ENCODE measurements at regions not wholly inside any gene's neighbourhood (a gene's known extent, or its start where the extent isn't known, plus 50 kb on each side); places are given as distances from the start of the nearest gene placed in this dataset.
A peak's percentile ranks its signal among the peaks of the same experiment; 100 is the strongest.

DNA sequence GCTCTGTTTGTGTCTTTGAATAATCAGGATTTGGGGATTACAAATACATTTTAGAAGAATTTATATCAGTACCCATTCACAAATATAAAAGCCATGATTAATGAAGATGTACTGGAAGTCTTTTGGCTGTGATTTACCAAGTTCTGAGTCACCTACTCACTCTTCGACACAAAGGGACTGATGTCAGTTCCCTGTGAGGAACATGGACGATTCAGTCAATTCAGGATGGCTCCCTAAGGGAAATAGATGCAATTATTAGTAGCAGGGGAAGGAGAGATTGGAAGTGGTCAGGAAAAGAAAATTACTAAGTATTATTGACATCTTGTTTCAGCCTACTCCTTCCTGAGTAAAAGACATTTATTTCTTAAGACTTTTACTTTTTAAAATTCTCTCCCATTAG, 550.7 kb upstream of the SLIT2 start:
- DNase-seq (ENCODE audit: low read depth) = peak; percentile 68
- H3K4me3 ChIP-seq (ENCODE audit: low read length) = no peak overlapping the region
- TF ChIP-seq, protein P1, sequence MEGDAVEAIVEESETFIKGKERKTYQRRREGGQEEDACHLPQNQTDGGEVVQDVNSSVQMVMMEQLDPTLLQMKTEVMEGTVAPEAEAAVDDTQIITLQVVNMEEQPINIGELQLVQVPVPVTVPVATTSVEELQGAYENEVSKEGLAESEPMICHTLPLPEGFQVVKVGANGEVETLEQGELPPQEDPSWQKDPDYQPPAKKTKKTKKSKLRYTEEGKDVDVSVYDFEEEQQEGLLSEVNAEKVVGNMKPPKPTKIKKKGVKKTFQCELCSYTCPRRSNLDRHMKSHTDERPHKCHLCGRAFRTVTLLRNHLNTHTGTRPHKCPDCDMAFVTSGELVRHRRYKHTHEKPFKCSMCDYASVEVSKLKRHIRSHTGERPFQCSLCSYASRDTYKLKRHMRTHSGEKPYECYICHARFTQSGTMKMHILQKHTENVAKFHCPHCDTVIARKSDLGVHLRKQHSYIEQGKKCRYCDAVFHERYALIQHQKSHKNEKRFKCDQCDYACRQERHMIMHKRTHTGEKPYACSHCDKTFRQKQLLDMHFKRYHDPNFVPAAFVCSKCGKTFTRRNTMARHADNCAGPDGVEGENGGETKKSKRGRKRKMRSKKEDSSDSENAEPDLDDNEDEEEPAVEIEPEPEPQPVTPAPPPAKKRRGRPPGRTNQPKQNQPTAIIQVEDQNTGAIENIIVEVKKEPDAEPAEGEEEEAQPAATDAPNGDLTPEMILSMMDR (IDR thresholded peaks at IDR 0.05; ENCODE audit: insufficient read depth, low read depth, low read length, missing control alignments) = no peak

DNA sequence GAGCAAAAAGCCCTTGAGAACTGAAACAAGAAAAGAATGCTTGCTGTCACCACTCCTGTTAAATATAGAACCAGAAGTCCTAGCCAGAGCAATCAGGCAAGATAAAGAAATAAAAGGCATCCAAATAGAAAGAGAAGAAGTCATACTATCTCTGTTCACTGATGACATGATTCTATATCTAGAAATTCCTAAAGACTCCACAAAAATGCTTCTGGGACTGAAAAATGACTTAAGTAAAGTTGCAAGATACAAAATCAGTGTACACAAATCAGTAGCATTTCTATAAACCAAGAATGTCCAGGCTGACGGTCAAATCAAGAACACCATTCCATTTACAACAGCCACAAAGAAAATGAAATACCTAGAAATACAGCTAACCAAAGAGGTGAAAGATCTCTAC, 552.7 kb upstream of the SLIT2 start:
- DNase-seq (ENCODE audit: low read depth) = no peak
- no peak overlapping the region for H3K4me3 ChIP-seq (ENCODE audit: low read length)
- TF ChIP-seq, protein P1 (IDR thresholded peaks at IDR 0.05; ENCODE audit: insufficient read depth, low read depth, low read length, missing control alignments) = no peak

DNA sequence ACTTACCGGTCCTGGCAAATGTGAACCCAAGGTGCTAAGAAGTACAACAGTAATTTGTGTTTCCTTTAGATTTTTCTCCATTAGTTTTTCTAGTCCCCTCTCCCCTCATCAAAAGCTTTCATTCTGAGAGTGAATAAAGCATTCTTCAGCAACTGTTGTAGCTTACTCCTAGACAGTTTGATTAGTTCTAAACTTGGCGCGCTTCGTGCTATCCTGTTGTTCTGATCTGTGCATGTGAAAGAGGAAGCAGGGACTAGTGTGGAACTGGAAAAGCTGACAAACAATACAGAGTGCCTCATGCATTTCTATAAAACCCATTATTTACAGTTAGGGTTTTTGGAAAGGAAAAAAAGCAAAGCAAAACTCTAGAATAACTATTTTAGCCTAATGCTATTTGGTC, 556.9 kb upstream of the SLIT2 start:
- DNase-seq (ENCODE audit: low read depth) = no peak
- TF ChIP-seq, protein P1 (IDR thresholded peaks at IDR 0.05; ENCODE audit: insufficient read depth, low read depth, low read length, missing control alignments) = no peak

DNA sequence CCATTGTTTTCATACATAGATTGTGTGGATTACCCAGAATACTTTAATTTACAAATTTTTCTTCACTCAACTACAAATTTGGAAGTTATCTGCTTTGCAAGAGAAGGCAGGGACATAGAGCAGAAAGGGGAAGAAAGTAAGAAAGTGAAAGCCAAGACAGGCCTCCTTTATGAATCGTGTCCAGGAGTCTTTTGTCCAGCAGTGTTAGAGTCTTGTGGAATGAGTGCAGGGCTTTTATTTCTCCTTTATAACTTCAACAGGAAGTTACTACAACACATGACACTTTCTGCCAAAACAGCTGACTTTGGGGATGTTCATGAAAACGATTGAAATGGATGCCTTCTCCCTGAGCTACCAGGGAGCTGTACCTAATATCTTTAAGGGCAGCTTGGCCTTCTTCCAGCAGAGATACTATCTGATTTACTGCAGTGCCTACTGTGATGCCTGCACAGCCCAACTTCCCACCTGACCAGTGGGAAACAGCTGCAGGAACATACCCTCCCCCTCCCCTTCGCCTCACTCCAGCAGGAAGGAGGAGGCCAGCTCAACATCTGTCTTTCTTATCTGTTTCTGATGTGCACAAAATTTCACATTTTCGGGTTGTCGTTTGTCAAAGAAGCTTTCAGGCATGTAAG, 557.7 kb upstream of the SLIT2 start:
- DNase-seq (ENCODE audit: low read depth) = no peak
- TF ChIP-seq, protein P1 (IDR thresholded peaks at IDR 0.05; ENCODE audit: insufficient read depth, low read depth, low read length, missing control alignments) = no peak
- no peak overlapping the region for H3K4me3 ChIP-seq (ENCODE audit: low read length)

More for the DNA sequence above, 556.9 kb upstream of the SLIT2 start:
- no peak overlapping the region for H3K4me3 ChIP-seq (ENCODE audit: low read length)

DNA sequence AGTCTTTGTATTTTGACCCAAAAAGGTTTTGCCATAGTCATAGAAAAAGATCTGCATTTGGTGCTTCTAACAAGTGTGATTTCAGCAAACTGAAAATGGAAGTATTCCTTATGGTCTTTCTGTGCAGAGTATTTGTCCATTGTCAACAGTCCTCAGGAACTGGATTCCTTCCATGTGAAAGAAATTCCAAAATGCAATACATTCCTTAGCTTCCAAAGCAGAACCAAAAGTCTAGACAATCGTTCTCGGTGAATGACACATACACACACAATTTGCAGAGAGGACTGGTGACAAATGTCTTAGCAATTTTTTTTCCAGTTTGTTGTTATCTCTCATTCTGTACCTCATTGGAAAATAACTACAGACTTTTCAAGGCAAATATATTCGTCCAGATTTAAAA, 562.2 kb upstream of the SLIT2 start:
- TF ChIP-seq, protein P1 (IDR thresholded peaks at IDR 0.05; ENCODE audit: insufficient read depth, low read depth, low read length, missing control alignments) = no peak
- H3K4me3 ChIP-seq (ENCODE audit: low read length) = no peak overlapping the region
- peak; percentile 60 for DNase-seq (ENCODE audit: low read depth)

DNA sequence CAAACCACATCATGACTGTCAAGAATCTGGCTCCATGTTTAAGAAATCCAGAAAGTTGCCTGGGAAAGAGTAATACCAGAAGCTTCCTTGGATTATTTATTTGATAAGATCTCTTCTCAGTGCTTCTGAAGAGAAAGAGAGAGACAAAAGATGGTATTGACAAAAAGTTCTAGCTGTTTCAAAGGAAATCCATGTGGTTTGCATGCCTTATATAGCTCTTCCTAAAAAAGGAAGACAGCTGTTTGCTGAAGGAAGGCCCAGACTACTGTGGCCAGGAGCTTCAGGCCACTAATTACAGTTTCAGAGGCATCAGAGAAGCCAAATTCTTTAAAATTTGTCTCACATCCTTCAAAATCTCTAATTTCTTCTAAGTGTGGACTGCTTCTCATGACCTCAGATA, 565.2 kb upstream of the SLIT2 start:
- TF ChIP-seq, protein P1 (IDR thresholded peaks at IDR 0.05; ENCODE audit: insufficient read depth, low read depth, low read length, missing control alignments) = no peak
- DNase-seq (ENCODE audit: low read depth) = no peak
- no peak overlapping the region for H3K4me3 ChIP-seq (ENCODE audit: low read length)

DNA sequence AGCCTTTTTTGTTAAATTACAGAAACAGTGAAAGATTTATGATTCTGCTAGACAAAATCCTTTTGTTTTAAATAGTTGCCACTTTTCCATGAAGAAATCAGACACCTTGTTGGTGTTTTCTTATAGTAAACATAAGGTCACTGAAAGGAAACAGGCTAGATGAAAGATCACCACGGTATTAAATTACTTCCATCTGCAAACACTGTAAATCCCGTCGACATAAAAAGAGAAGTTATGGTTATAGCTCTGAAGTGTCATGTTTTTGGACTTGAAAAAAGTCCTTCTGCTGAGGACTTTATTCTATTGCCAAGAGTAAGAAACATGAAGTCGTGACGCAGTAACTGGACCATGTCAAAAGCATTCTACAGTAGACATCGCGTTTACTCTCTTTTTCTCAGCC, 567.6 kb upstream of the SLIT2 start:
- TF ChIP-seq, protein P1 (IDR thresholded peaks at IDR 0.05; ENCODE audit: insufficient read depth, low read depth, low read length, missing control alignments) = no peak
- DNase-seq (ENCODE audit: low read depth) = no peak
- no peak overlapping the region for H3K4me3 ChIP-seq (ENCODE audit: low read length)
